CD4-positive, CD25-positive, alpha-beta regulatory T cell (primary cell): ENCODE measurements at regions not wholly inside any gene's neighbourhood (a gene's known extent, or its start where the extent isn't known, plus 50 kb on each side); places are given as distances from the start of the nearest gene placed in this dataset.
"Not testable (repeated sequence)": the region's sequence is repeated elsewhere in the genome, so short reads cannot be mapped to it uniquely, and the experiment has no call there.

Experiments used
- ATAC-seq, 2 donors: fragments of 150-1000 bp; cut with Tn5 transposase; one replicate each; pipeline ENCODE4 v1.10.0; 2021; ENCODE audit warnings: low read depth in 2 of 2, moderate number of reproducible peaks in 2 of 2, moderate library complexity in 1 of 2
- DNase-seq, 3 donors: peaks; one replicate each; pipeline versions ENCODE4 v3.0.0 to v3.0.0-alpha.2; 2012 to 2022; ENCODE audit warnings: mixed read lengths in 1 of 3
- H3K27ac ChIP-seq: one replicate; pipeline ENCODE4 v1.7.0; 2013; ENCODE audit warnings: mild to moderate bottlenecking, low read length; ENCODE audit not compliant: insufficient read depth, poor library complexity, severe bottlenecking
- H3K27me3 ChIP-seq: one replicate; pipeline ENCODE4 v1.7.0; 2013; ENCODE audit warnings: low read length; ENCODE audit not compliant: control insufficient read depth, insufficient read depth
- H3K36me3 ChIP-seq: one replicate; pipeline ENCODE4 v1.7.0; 2013; ENCODE audit warnings: mild to moderate bottlenecking, low read length, moderate library complexity; ENCODE audit not compliant: control insufficient read depth, insufficient read depth
- H3K4me1 ChIP-seq: 2 replicates; pipeline ENCODE4 v1.7.0; 2013; ENCODE audit warnings: mild to moderate bottlenecking, low read length; ENCODE audit not compliant: insufficient read depth, control insufficient read depth, poor library complexity, severe bottlenecking
- H3K4me3 ChIP-seq: one replicate; pipeline ENCODE4 v1.7.0; 2013; ENCODE audit warnings: low read depth, mild to moderate bottlenecking, low read length, moderate library complexity
- H3K9me3 ChIP-seq, 2 experiments: 1 replicate in 1 of 2; 2 replicates in 1 of 2; pipeline ENCODE4 v1.7.0; 2013; ENCODE audit warnings: low read length in 2 of 2, mild to moderate bottlenecking in 1 of 2, moderate library complexity in 1 of 2; ENCODE audit not compliant: control insufficient read depth in 2 of 2
- H3K27ac Mint-ChIP-seq, 3 donors: one replicate each; pipeline ENCODE4 v1.8.0; 2020 to 2022; ENCODE audit warnings: mild to moderate bottlenecking in 3 of 3, mixed read lengths in 3 of 3, moderate library complexity in 2 of 3
- H3K27me3 Mint-ChIP-seq: one replicate; pipeline ENCODE4 v1.8.0; 2022; ENCODE audit warnings: mild to moderate bottlenecking, mixed read lengths
- H3K36me3 Mint-ChIP-seq: one replicate; pipeline ENCODE4 v1.8.0; 2020; ENCODE audit warnings: mixed read lengths
- H3K4me1 Mint-ChIP-seq, 4 donors: one replicate each; pipeline ENCODE4 v1.8.0; 2020 to 2022; ENCODE audit warnings: mixed read lengths in 4 of 4, mild to moderate bottlenecking in 1 of 4
- H3K4me3 Mint-ChIP-seq, 4 donors: one replicate each; pipeline ENCODE4 v1.8.0; 2020 to 2022; ENCODE audit warnings: mild to moderate bottlenecking in 4 of 4, mixed read lengths in 4 of 4, moderate library complexity in 3 of 4
- H3K9me3 Mint-ChIP-seq, 7 donors: one replicate each; pipeline ENCODE4 v1.8.0; 2020 to 2022; ENCODE audit warnings: mixed read lengths in 7 of 7, mild to moderate bottlenecking in 3 of 7, moderate library complexity in 2 of 7

GRCh38 chr9:2525147-2525546, 96.4 kb upstream of the VLDLR start:
- ATAC-seq, result no peak
- Histone ChIP-seq H3K9me3 (no peaks in the 10 kb centered on the region), H3K4me3 (no peak overlapping the region), H3K27me3 (no peaks in the 10 kb centered on the region), H3K36me3 (no peaks in the 10 kb centered on the region), H3K27ac (no peak overlapping the region), H3K4me1 (no peaks in the 10 kb centered on the region)
- DNase-seq, result no peak
- Mint-ChIP-seq H3K4me3 (no peak overlapping the region), H3K36me3 (no peaks in the 10 kb centered on the region), H3K4me1 (no peaks in the 10 kb centered on the region), H3K9me3 (peaks cover 0 to 7% (median 3%) of the 10 kb centered on the region in 7 donors), H3K27me3 (peaks cover 5% of the 10 kb centered on the region), H3K27ac (no peak overlapping the region)

DNA sequence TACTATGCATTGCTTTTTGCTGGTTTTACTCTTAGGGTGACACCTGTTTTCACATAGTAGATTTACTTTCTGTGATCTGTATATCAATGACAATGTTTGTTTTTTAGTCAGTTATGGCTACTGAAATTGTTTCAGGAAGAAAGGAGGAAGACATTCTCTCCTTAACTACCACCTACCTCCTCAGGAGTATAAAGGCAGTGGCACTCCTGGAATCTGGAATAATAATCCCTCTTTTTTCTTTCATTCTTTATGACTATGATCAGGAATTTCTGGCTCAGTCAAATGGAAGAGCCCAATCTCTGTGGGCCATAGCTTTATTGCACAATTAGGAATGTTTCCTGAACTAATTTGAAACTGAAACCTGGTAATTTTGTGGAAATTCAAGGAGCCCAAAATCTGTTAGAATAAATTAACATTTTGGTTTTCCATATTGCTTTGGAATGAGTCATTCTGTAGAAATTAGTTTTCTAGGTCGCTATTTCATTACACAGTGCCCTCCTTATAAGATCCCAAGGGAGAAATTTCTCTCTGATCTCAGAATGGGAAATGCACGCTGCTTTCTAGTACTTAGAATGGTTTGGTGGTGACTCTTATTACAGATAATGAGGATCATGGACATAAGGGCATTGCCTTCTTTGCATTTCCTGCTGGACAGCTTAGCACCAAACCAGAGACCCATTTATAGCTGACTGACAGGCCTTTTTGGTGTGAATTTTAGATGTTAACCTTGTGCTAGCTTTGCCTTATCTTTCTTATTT, 95.3 kb upstream of the VLDLR start:
- Mint-ChIP-seq H3K4me1 (no peaks in the 10 kb centered on the region), H3K9me3 (peaks cover 0 to 5% (median 2%) of the 10 kb centered on the region in 7 donors), H3K36me3 (no peaks in the 10 kb centered on the region), H3K27me3 (peaks cover 5% of the 10 kb centered on the region), H3K27ac (no peak overlapping the region), H3K4me3 (no peak overlapping the region)
- no peak for DNase-seq
- ATAC-seq, result no peak
- Histone ChIP-seq H3K27ac (no peak overlapping the region), H3K27me3 (no peaks in the 10 kb centered on the region), H3K36me3 (no peaks in the 10 kb centered on the region), H3K4me1 (no peaks in the 10 kb centered on the region), H3K9me3 (no peaks in the 10 kb centered on the region), H3K4me3 (no peak overlapping the region)

- Mint-ChIP-seq H3K9me3 (peaks cover 0 to 5% (median 2%) of the 10 kb centered on the region in 7 donors), H3K4me3 (no peak overlapping the region), H3K27me3 (peaks cover 5% of the 10 kb centered on the region), H3K36me3 (no peaks in the 10 kb centered on the region), H3K4me1 (no peaks in the 10 kb centered on the region), H3K27ac (no peak overlapping the region)
- Histone ChIP-seq H3K4me1 (no peaks in the 10 kb centered on the region), H3K36me3 (no peaks in the 10 kb centered on the region), H3K27ac (no peak overlapping the region), H3K9me3 (no peaks in the 10 kb centered on the region), H3K27me3 (no peaks in the 10 kb centered on the region), H3K4me3 (no peak overlapping the region)
- ATAC-seq, result no peak
- DNase-seq, result no peak
Observed at GRCh38 chr9:2531481-2531880, 90.1 kb upstream of the VLDLR start.

- no peaks in the 10 kb centered on the region for H3K9me3 ChIP-seq
- no peaks in the 10 kb centered on the region for H3K4me1 ChIP-seq
- H3K4me3 ChIP-seq, result no peak overlapping the region
- H3K27me3 ChIP-seq, result no peaks in the 10 kb centered on the region
- Mint-ChIP-seq H3K9me3 (peaks cover 0 to 2% (median 0%) of the 10 kb centered on the region in 7 donors), H3K4me3 (no peak overlapping the region), H3K36me3 (no peaks in the 10 kb centered on the region), H3K27ac (no peak overlapping the region), H3K4me1 (no peaks in the 10 kb centered on the region), H3K27me3 (no peaks in the 10 kb centered on the region)
- no peak overlapping the region for H3K27ac ChIP-seq
- ATAC-seq (no peak), DNase-seq (no peak)
- no peaks in the 10 kb centered on the region for H3K36me3 ChIP-seq
Observed at GRCh38 chr9:2536511-2536910, 85.1 kb upstream of the VLDLR start.

GRCh38 chr9:2545881-2546490, 75.6 kb upstream of the VLDLR start:
- Histone ChIP-seq H3K27ac (no peak overlapping the region), H3K9me3 (no peaks in the 10 kb centered on the region), H3K36me3 (no peaks in the 10 kb centered on the region), H3K4me1 (no peaks in the 10 kb centered on the region), H3K4me3 (no peak overlapping the region), H3K27me3 (no peaks in the 10 kb centered on the region)
- DNase-seq (no peak), ATAC-seq (no peak)
- H3K36me3 Mint-ChIP-seq, result no peaks in the 10 kb centered on the region
- H3K9me3 Mint-ChIP-seq, result peaks cover 0 to 6% (median 3%) of the 10 kb centered on the region in 7 donors
- H3K27ac Mint-ChIP-seq, result no peak overlapping the region
- H3K27me3 Mint-ChIP-seq, result peaks cover 4% of the 10 kb centered on the region
- no peak overlapping the region for H3K4me3 Mint-ChIP-seq
- H3K4me1 Mint-ChIP-seq, result no peaks in the 10 kb centered on the region

DNA sequence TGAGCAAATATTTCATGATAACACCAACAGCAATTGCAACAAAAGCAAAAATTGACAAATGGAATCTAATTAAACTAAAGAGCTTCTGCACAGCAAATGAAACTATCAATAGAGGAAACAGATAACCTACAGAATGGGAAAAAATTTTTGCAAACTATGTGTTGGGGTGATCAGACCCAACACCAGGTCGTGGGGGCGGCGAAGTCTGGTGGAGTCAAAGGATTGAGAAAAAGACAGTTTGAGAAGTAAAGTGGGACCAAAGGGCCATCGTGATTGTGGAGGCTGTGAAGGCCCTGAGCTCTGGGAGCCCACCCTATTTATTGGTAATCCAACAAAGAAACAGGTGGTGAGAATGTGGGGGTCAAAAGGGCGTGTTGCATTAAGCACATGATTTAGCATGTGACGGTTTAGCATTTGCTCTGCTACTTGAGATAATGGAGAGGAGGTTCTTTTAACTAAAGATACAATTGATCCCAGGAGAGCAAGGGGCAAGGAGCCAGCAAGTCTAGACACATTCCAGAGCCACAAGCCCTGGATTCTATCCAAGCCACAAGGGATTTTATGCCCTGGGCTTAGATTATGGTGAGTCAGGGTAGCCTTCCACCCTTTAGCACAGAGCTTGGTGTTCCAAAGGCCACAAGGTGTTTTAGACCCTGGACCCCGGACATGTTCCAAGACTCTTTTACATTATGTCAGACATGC, 65.5 kb upstream of the VLDLR start:
- not testable (repeated sequence) for H3K36me3 Mint-ChIP-seq, H3K27ac ChIP-seq, H3K9me3 Mint-ChIP-seq, DNase-seq, H3K36me3 ChIP-seq, H3K4me1 ChIP-seq, H3K27me3 Mint-ChIP-seq, H3K4me3 Mint-ChIP-seq, H3K4me1 Mint-ChIP-seq, H3K4me3 ChIP-seq, H3K9me3 ChIP-seq, H3K27ac Mint-ChIP-seq, H3K27me3 ChIP-seq, ATAC-seq

DNA sequence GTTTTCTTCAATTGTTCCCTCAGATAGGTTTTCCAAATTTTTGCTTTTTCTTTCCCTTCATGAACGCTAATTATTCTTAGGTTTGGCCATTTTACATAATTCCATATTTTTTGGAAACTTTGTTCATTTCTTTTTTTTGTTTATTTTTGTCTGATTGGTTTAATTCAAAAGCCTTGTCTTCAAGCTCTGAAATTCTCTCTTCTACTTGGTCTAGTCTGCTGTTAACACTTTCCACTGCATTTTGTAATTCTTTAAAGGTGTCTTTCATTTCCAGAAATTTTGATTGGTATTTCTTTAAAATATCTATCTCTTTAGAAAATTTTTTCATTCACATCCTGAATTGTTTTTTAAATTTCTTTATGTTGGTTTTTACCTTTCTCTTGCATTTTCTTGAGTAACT, 63.9 kb upstream of the VLDLR start:
- Mint-ChIP-seq H3K4me3 (no peak overlapping the region), H3K27ac (no peak overlapping the region)
- DNase-seq, result no peak

More for the DNA sequence above, 63.9 kb upstream of the VLDLR start:
- Histone ChIP-seq H3K4me1 (no peaks in the 10 kb centered on the region), H3K27me3 (no peaks in the 10 kb centered on the region), H3K4me3 (no peak overlapping the region), H3K27ac (no peak overlapping the region), H3K9me3 (no peaks in the 10 kb centered on the region), H3K36me3 (no peaks in the 10 kb centered on the region)
- Mint-ChIP-seq H3K27me3 (peaks cover 5% of the 10 kb centered on the region), H3K9me3 (peaks cover 0 to 8% (median 4%) of the 10 kb centered on the region in 7 donors), H3K36me3 (no peaks in the 10 kb centered on the region), H3K4me1 (no peaks in the 10 kb centered on the region)
- ATAC-seq, result no peak
